MCF 10A (cell line): ENCODE measurements at regions not wholly inside any gene's neighbourhood (a gene's known extent, or its start where the extent isn't known, plus 50 kb on each side); places are given as distances from the start of the nearest gene placed in this dataset.
A peak's percentile ranks its signal among the peaks of the same experiment; 100 is the strongest.

Source experiments
- BruUV-seq: library from RNA; stranded (reverse); fragments of 400-500 nt; replicated peaks from 2 replicates; lab custom pipeline; 2021; lab: Mats Ljungman, UMichigan
- CTCF ChIA-PET: fragments of 300-600 bp; sonication (Branson Sonifier 250); formaldehyde crosslinking; extraction: SDS; loops from one replicate; lab custom pipeline; 2021; ENCODE audit warnings: antibody characterized with exemption, inconsistent platforms; lab: Yijun Ruan, JAX
- POLR2A ChIA-PET: fragments of 300-600, 350-650 bp; sonication (Branson Sonifier 250); formaldehyde crosslinking; extraction: SDS; loops from one replicate; lab custom pipeline; 2020; ENCODE audit warnings: antibody characterized with exemption, inconsistent platforms; lab: Yijun Ruan, JAX
- DNase-seq: peaks from one replicate; pipeline ENCODE4 v3.0.0-alpha.2; 2018; ENCODE audit not compliant: unreplicated experiment
- H3K27ac Mint-ChIP-seq: one replicate; pipeline ENCODE4 v1.8.0; 2022; ENCODE audit warnings: mild to moderate bottlenecking, low read depth, mixed read lengths; ENCODE audit not compliant: unreplicated experiment
- H3K27me3 Mint-ChIP-seq: one replicate; pipeline ENCODE4 v1.8.0; 2022; ENCODE audit warnings: mixed read lengths; ENCODE audit not compliant: insufficient read depth, unreplicated experiment
- H3K36me3 Mint-ChIP-seq: one replicate; pipeline ENCODE4 v1.8.0; 2022; ENCODE audit warnings: mild to moderate bottlenecking, moderate library complexity, mixed read lengths; ENCODE audit not compliant: insufficient read depth, unreplicated experiment
- H3K4me1 Mint-ChIP-seq: one replicate; pipeline ENCODE4 v1.8.0; 2022; ENCODE audit warnings: mixed read lengths; ENCODE audit not compliant: insufficient read depth, unreplicated experiment
- H3K4me3 Mint-ChIP-seq: one replicate; pipeline ENCODE4 v1.8.0; 2022; ENCODE audit warnings: mild to moderate bottlenecking, moderate library complexity, mixed read lengths; ENCODE audit not compliant: unreplicated experiment
- H3K9me3 Mint-ChIP-seq: one replicate; pipeline ENCODE4 v1.8.0; 2022; ENCODE audit warnings: mixed read lengths; ENCODE audit not compliant: unreplicated experiment
- CTCF ChIP-seq: fragments of 200-600 bp; IDR thresholded peaks from one replicate; pipeline ENCODE4 v1.8.0; 2022; ENCODE audit warnings: antibody characterized with exemption, mild to moderate bottlenecking; ENCODE audit not compliant: unreplicated experiment
- intact Hi-C: fragments of 100-400 bp; cut with micrococcal nuclease; formaldehyde crosslinking; loops from 2 replicates; pipeline ENCODE4 v1.14.1; 2022

GRCh38 chr1:201648907-201649721 lies 110.2 kb downstream of the NAV1 start:
- POLR2A ChIA-PET = interaction anchor here (0.7 to 4.0 kb wide), 8 partner anchors 18 to 72 kb away, joined by 3 to 17 read pairs (median 4); no protein-coding TSS in a partner anchor
- no TSS peak for BruUV-seq
- H3K27me3 Mint-ChIP-seq = peaks cover under 1% of the 10 kb centered on the region
- CTCF ChIA-PET = interaction anchor here (0.6 to 2.6 kb wide), 12 partner anchors 12 to 528 kb away, joined by 3 to 9 read pairs (median 4); no protein-coding TSS in a partner anchor
- peak overlapping the region; percentile 80 for H3K4me3 Mint-ChIP-seq
- TF ChIP-seq CTCF = no peak
- no peak for DNase-seq
- H3K36me3 Mint-ChIP-seq = no peaks in the 10 kb centered on the region
- intact Hi-C loops = no loop called here
- no peaks in the 10 kb centered on the region for H3K9me3 Mint-ChIP-seq
- H3K27ac Mint-ChIP-seq = no peak overlapping the region
- peaks cover 15% of the 10 kb centered on the region for H3K4me1 Mint-ChIP-seq

GRCh38 chr1:201649761-201650622 lies 111.1 kb downstream of the NAV1 start:
- Mint-ChIP-seq H3K9me3 (no peaks in the 10 kb centered on the region), H3K27ac (peak overlapping the region; percentile 79), H3K36me3 (no peaks in the 10 kb centered on the region), H3K4me3 (peak overlapping the region; percentile 80), H3K27me3 (no peaks in the 10 kb centered on the region), H3K4me1 (peaks cover 15% of the 10 kb centered on the region)
- intact Hi-C loops = loop anchor here (1.0 to 2.0 kb wide), 5 partner anchors 46 to 143 kb away; no protein-coding TSS in a partner anchor
- TF ChIP-seq CTCF = no peak
- BruUV-seq = no TSS peak
- DNase-seq = peak; percentile 85
- POLR2A ChIA-PET = interaction anchor here (0.7 to 4.0 kb wide), 13 partner anchors 10 to 73 kb away, joined by 3 to 17 read pairs (median 4); no protein-coding TSS in a partner anchor
- CTCF ChIA-PET = interaction anchor here (0.6 to 2.6 kb wide), 16 partner anchors 11 to 529 kb away, joined by 3 to 9 read pairs (median 4); no protein-coding TSS in a partner anchor

GRCh38 chr1:201650623-201650933 lies 111.7 kb downstream of the NAV1 start:
- no peak for DNase-seq
- peaks cover 15% of the 10 kb centered on the region for H3K4me1 Mint-ChIP-seq

More at GRCh38 chr1:201650623-201650933, 111.7 kb downstream of the NAV1 start:
- BruUV-seq = no TSS peak
- Mint-ChIP-seq H3K27me3 (no peaks in the 10 kb centered on the region), H3K36me3 (no peaks in the 10 kb centered on the region), H3K27ac (peak overlapping the region; percentile 79), H3K4me3 (peak overlapping the region; percentile 80), H3K9me3 (no peaks in the 10 kb centered on the region)
- POLR2A ChIA-PET = interaction anchor here (0.9 to 4.0 kb wide), 9 partner anchors 9 to 63 kb away, joined by 3 to 17 read pairs (median 5); no protein-coding TSS in a partner anchor
- intact Hi-C loops = loop anchor here (1.0 to 2.0 kb wide), 5 partner anchors 46 to 142 kb away; no protein-coding TSS in a partner anchor
- no peak for TF ChIP-seq CTCF
- CTCF ChIA-PET = interaction anchor here (0.6 to 2.3 kb wide), 9 partner anchors 10 to 217 kb away, joined by 3 to 7 read pairs (median 4); no protein-coding TSS in a partner anchor
